GM18502 (cell line): ENCODE measurements at regions not wholly inside any gene's neighbourhood (a gene's known extent, or its start where the extent isn't known, plus 50 kb on each side); places are given as distances from the start of the nearest gene placed in this dataset.

ENCODE experiments used
- ATAC-seq: cut with Tn5 transposase; IDR thresholded peaks from one replicate; pipeline ENCODE4 v1.9.1; 2021; ENCODE audit warnings: mild to moderate bottlenecking; ENCODE audit not compliant: unreplicated experiment, poor library complexity

GRCh38 chr5:4243479-4244264 is 648.0 kb downstream of the IRX1 start:
- ATAC-seq: no peak

DNA sequence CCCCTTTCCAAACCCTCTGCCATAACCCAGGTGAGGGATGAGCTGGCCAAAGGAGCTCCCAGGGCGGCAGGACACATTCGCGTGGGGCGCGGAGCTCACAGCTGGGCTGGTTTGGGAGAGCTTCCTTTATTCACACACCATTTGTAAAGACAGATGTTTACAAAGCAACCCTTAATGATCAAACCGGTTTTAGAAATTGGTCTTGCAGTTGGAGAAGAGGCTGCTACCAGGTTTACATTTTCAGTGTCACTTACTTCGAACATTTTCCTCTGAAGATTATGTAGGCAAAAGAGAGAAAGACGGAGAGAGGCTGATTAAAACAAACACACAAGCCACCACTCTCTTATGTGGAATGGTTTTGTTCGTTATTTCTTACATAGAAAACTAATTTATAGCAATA is 648.7 kb downstream of the IRX1 start:
- no peak for ATAC-seq

GRCh38 chr5:4245076-4245475 is 649.4 kb downstream of the IRX1 start:
- ATAC-seq: no peak

DNA sequence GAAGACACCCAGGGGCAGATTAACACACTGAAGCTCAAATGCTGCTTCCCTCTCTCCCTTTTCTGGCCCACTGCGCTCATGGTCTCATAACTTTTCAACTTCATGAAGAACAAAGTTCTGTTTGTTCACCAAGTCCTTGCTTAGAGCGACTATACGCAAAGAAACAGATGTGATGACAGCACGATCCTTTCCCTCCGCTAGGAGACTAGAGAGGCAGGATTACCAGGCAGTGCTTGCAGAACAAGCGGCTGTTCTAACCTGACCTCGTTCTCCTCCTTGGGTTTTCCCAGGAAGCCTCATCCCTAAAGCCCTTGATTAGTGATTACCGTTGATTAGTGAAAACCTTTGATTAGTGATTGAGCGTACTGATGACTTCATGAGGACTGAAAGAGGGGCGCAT is 649.9 kb downstream of the IRX1 start:
- no peak for ATAC-seq

- ATAC-seq: no peak
These were observed 650.8 kb downstream of the IRX1 start for GRCh38 chr5:4246447-4246846.

- no peak for ATAC-seq
These were observed 654.6 kb downstream of the IRX1 start for GRCh38 chr5:4250254-4250653.

- ATAC-seq: no peak
These were observed 656.8 kb downstream of the IRX1 start for GRCh38 chr5:4252385-4252784.

DNA sequence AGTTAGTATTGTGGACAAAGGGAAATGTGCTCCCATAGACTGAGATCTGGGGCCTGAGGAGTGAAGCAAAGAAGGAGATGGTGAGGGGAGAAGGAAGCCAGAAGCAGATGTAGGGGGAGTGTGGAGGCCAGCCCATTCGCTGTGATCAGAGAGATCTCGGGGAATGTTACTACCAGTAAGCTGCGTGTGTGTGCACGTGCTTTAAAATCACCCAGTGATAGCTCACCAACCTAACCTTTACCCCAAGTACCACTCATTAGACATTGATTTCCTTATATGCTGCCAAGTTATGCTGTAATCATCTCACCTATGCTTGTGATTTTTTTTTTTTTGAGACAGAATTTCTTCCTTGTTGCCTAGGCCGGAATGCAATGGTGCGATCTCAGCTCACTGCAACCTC is 659.1 kb downstream of the IRX1 start:
- ATAC-seq: no peak

GRCh38 chr5:4255441-4255840 is 659.8 kb downstream of the IRX1 start:
- ATAC-seq: no peak

DNA sequence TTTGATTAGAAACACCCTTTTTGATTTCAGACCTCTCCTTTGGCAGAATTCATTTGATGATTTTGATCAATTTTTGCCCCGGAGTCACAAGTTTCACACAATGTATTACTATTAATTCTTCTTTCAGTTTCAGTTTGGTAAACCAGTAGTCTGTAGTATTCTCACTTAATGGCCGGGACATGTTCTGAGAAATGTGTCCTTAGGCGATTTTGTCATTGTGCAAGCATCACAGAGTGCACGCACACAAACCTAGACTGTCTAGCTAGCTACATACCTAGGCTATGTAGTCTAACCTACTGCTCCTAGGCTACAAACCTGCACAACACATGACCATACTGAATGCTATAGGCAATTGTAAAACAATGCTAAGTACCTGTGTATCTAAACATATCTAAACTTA is 662.5 kb downstream of the IRX1 start:
- ATAC-seq: no peak

GRCh38 chr5:4271193-4271592 is 675.6 kb downstream of the IRX1 start:
- no peak for ATAC-seq

- ATAC-seq: no peak
These were observed 679.6 kb downstream of the IRX1 start for GRCh38 chr5:4275232-4275631.

GRCh38 chr5:4294878-4295277 is 699.2 kb downstream of the IRX1 start:
- no peak for ATAC-seq

DNA sequence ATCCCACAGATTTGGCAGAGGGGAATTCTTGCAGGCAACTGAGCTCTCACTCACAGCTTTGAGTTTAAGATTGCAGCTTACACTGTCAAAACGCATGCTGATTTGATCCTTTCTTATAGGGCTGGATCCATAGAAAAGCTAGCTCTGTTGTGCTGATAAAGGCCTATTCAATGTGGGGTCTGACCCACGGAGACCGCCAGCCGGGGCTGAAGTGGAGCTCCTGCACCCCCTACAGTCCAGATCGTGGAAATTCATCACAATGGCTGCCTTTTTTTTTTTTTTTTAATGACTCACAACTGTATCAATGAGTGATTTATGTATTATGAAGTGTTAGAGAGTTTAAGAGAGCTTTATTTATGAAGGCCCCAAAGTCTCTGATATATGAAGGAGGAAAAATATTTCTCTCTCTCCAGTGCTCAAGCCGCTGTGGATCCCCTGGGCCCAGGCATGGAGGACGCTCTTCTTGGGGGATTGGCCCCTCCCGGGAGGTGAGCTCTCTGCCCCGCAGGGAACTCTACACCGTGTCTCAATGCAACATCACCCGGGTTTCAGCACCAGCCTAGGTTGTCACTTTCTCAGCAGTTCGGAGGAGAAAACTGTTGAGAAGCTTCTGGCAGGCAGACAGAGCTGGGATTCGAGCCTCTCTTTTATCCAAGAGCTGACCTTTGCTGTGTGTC is 700.2 kb downstream of the IRX1 start:
- no peak for ATAC-seq

DNA sequence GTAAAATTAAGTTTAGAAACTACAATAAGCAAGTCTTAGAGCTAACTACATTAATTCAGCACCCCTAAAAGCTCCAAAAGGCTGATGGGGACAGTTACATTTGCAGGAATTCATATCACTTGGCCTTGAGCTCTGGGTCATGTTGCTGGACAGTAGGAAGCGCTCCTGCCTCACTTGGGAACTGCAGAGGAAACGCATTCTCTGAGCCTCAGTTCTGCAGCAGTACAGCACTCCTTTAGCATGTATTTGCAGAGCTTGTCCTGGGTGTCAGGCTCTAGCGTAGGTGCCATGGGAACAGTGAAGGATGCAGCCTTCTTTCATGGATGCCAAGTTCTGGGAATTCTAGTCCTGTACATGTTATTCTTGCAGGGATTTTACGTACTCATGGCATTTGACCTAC is 710.4 kb downstream of the IRX1 start:
- ATAC-seq: no peak

DNA sequence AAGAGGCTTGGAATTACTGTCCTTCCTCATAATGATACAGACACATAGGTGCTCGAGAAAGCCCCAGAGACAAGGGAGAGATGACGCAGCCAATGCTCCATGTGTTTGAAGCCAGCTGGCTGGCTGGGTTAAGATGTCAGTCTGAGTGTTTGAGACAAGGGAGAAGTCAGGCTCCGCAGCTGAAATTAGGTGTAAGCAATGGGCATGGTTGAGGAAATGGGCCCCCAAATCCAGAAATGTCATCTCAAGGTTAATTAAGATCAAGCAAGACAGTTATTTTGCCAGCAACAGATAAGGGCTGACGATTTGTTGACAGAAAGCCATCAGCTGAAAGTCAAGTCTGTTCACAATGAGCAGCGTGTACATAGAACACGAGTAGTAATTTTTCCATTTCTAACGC is 713.4 kb downstream of the IRX1 start:
- ATAC-seq: no peak

- no peak for ATAC-seq
These were observed 717.5 kb downstream of the IRX1 start for GRCh38 chr5:4313138-4313537.

DNA sequence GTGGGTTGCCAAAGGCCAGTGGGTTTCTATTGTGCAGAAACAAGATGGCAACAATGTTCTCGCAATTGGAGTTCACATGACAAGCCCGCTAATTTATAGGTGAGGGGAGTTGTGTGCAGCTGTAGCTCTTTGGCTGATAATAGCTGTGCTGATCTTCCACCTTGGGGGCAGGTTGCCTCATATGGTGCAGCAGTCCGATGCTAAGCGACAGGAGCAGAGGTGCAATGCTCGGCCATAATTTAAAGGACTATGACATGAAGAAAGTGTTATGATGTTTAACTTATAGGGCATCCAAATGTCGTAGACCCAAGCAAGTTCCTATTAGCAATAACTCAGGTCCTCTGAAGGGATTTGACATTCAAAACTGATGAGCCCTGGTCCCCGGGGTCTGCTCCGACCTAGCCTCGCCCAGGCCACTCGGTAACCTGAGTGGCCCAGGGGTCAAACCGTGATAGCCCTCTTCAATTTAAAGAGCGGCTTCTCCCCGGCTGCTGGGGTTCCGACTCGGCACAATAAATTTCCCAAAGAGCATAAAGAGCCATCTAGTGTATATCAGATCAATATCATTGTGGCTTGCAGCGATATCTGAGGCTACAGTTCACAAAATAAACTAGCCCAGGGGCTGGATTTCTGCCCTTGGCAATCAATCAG is 724.0 kb downstream of the IRX1 start:
- ATAC-seq: no peak

DNA sequence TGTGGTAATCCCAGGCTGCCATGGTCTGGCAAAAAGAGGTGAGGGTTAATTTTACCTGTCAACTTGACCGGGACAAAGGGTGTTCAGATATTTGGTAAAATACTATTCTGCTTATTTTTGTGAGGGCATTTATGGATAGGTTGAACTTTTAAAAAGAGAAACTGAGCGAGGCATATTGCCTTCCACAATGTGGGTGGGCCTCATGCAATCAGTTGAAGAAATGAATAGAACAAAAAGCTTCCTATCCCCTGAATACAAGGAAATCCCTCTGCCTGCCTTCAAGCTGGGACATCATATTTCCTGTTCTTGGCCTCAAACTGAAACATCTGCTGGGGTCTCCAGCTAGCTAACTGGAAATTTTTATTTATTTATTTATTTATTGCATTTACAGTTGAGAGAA is 734.7 kb downstream of the IRX1 start:
- ATAC-seq: no peak

DNA sequence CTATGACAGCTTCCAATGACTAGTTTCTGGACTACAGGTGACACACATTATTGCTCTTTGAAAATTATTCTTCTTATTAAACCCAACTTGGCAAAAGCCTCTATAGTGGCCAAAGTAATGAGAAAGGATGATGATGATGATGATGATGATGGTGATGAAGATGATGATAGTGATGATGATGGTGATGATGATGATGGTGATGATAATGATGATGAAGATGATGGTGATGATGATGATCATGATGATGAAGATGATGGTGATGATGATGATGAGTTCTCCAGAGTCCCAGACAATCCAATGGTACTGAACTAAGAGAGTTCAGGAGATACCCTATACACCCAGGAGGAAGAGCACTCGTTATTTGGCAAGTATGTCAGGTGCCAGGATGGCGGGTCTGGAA is 739.4 kb downstream of the IRX1 start:
- no peak for ATAC-seq

GRCh38 chr5:4337519-4337918 is 741.9 kb downstream of the IRX1 start:
- no peak for ATAC-seq

- no peak for ATAC-seq
These were observed 744.3 kb downstream of the IRX1 start for GRCh38 chr5:4339949-4340348.
